ENCODE measurements at regions not wholly inside any gene's neighbourhood (a gene's known extent, or its start where the extent isn't known, plus 50 kb on each side); places are given as distances from the start of the nearest gene placed in this dataset.

DNA sequence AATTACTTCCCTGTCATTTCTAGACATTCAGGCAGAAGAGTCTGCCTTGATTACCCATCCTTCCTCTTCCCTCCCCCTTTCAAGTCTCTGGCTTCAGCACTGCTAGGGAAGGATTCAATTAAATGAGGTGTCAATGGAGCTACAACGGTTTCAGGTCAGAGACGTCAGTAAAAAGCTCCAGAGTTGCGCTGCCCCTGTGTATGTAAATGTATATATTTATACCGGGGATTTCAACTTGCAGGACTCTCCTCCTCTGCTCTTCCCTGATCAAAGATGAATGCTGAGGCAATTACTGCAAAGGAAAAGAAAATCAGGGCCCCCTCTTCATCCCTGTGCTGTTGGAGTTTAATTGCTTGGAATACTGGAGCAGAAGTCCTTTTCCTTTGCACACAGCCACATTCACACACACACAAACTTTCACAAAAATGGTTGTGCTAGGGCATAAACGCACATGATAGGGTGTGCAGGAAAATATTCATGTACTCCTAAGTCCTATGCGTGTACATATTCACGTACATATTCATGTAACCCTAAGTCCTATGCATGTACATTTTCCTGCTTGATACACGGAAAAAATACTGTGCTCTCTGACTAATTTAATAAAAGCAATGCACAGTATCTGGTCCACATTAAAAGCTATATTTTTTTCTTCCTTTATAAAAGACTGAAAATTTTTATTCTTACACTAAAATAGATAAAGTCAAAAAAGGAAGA lies 129.7 kb upstream of the PMFBP1 start:
- H3K4me2 ChIP-seq (ENCODE audit: low read length): no peak overlapping the region
- H3K4me1 ChIP-seq (ENCODE audit: control insufficient read depth in 1 of 2, insufficient read depth in 2 of 2, low read length in 2 of 2): no peaks in the 10 kb centered on the region
- H3K4me3 ChIP-seq (replicated peaks in 1 of 2; ENCODE audit: low read depth in 1 of 2, low read length in 2 of 2): no peak overlapping the region
- H2AFZ ChIP-seq (ENCODE audit: low read depth, low read length, poor library complexity, severe bottlenecking): no peak overlapping the region
- H3K9ac ChIP-seq (ENCODE audit: low read length): no peak overlapping the region
- CTCF ChIA-PET: no interaction called here
- H3K79me2 ChIP-seq (ENCODE audit: insufficient read depth, low read length): no peaks in the 10 kb centered on the region
- no peaks in the 10 kb centered on the region for H4K20me1 ChIP-seq (ENCODE audit: insufficient read depth)
- POLR2A ChIA-PET: interaction anchor here (1.0 kb wide), 1 partner anchor 10 kb away, joined by 3 read pairs; no protein-coding TSS in a partner anchor
- no peaks in the 10 kb centered on the region for H3K9me3 ChIP-seq (ENCODE audit: control insufficient read depth in 1 of 2, insufficient read depth in 1 of 2, low read depth in 1 of 2, low read length in 2 of 2)
- ATAC-seq: no peak
- TF ChIP-seq ZFX (IDR thresholded peaks at IDR 0.05): no peak
- TF ChIP-seq, protein P1, sequence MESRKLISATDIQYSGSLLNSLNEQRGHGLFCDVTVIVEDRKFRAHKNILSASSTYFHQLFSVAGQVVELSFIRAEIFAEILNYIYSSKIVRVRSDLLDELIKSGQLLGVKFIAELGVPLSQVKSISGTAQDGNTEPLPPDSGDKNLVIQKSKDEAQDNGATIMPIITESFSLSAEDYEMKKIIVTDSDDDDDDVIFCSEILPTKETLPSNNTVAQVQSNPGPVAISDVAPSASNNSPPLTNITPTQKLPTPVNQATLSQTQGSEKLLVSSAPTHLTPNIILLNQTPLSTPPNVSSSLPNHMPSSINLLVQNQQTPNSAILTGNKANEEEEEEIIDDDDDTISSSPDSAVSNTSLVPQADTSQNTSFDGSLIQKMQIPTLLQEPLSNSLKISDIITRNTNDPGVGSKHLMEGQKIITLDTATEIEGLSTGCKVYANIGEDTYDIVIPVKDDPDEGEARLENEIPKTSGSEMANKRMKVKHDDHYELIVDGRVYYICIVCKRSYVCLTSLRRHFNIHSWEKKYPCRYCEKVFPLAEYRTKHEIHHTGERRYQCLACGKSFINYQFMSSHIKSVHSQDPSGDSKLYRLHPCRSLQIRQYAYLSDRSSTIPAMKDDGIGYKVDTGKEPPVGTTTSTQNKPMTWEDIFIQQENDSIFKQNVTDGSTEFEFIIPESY (IDR thresholded peaks at IDR 0.05; ENCODE audit: extremely low read depth, insufficient replicate concordance, low read length): no peak
- no peak for TF ChIP-seq SIN3A (IDR thresholded peaks at IDR 0.05; ENCODE audit: low read depth)
- TF ChIP-seq SP1 (IDR thresholded peaks at IDR 0.05; ENCODE audit: low read depth): no peak
- TF ChIP-seq, protein P2, sequence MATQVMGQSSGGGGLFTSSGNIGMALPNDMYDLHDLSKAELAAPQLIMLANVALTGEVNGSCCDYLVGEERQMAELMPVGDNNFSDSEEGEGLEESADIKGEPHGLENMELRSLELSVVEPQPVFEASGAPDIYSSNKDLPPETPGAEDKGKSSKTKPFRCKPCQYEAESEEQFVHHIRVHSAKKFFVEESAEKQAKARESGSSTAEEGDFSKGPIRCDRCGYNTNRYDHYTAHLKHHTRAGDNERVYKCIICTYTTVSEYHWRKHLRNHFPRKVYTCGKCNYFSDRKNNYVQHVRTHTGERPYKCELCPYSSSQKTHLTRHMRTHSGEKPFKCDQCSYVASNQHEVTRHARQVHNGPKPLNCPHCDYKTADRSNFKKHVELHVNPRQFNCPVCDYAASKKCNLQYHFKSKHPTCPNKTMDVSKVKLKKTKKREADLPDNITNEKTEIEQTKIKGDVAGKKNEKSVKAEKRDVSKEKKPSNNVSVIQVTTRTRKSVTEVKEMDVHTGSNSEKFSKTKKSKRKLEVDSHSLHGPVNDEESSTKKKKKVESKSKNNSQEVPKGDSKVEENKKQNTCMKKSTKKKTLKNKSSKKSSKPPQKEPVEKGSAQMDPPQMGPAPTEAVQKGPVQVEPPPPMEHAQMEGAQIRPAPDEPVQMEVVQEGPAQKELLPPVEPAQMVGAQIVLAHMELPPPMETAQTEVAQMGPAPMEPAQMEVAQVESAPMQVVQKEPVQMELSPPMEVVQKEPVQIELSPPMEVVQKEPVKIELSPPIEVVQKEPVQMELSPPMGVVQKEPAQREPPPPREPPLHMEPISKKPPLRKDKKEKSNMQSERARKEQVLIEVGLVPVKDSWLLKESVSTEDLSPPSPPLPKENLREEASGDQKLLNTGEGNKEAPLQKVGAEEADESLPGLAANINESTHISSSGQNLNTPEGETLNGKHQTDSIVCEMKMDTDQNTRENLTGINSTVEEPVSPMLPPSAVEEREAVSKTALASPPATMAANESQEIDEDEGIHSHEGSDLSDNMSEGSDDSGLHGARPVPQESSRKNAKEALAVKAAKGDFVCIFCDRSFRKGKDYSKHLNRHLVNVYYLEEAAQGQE (IDR thresholded peaks at IDR 0.05; ENCODE audit: low read depth): no peak
- no peak for TF ChIP-seq ELF1 (IDR thresholded peaks at IDR 0.05; ENCODE audit: borderline replicate concordance, low read depth)
- no peak for TF ChIP-seq YY1 (IDR thresholded peaks at IDR 0.05; ENCODE audit: extremely low read depth, insufficient replicate concordance, low read depth, low read length)
- H3K27me3 ChIP-seq (ENCODE audit: insufficient read depth, low read length): no peaks in the 10 kb centered on the region
- no peak for DNase-seq (ENCODE audit: low read depth, low spot score)
- no peaks in the 10 kb centered on the region for H3K36me3 ChIP-seq (ENCODE audit: control insufficient read depth in 1 of 2, insufficient read depth in 2 of 2, low read length in 2 of 2)
- no peaks in the 10 kb centered on the region for H3K9me2 ChIP-seq (ENCODE audit: insufficient read depth)
- BruUV-seq (replicated peaks): no TSS peak
- H3K27ac ChIP-seq (ENCODE audit: low read depth, low read length): no peak overlapping the region
- RAD21 ChIA-PET (ENCODE audit: low non-redundant PET in 1 of 2, low total read pairs in 2 of 2, uncharacterized antibody in 2 of 2, unreplicated experiment in 2 of 2): no interaction called here
- intact Hi-C loops (cut with micrococcal nuclease): no loop called here

Data from HCT116 (cell line).